GM19328 (cell line): ENCODE measurements at regions not wholly inside any gene's neighbourhood (a gene's known extent, or its start where the extent isn't known, plus 50 kb on each side); places are given as distances from the start of the nearest gene placed in this dataset.

Experiments
- ATAC-seq: cut with Tn5 transposase; IDR thresholded peaks from one replicate; pipeline ENCODE4 v1.9.1; 2021; ENCODE audit warnings: mild to moderate bottlenecking, moderate library complexity; ENCODE audit not compliant: unreplicated experiment

DNA sequence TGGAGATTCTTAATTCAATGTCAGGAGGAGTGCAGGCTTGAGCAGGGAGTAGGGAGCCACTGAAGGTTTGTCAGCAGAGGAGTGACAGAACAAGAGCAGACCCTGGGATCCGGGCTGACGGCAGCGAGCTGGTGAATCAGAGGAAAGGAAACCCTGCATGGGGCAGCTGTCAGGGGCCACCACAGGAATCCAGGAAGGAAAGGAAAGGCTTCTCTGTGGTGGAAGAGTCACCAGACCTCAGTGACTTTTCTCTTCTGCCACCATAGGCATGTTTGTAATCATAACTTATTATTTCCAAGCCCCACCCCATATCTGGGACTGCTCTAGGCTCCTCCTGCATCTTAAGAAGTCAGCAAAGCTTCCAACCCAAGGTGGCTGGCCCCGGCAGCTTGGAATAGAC is 150.9 kb downstream of the BCOR start:
- no peak for ATAC-seq

DNA sequence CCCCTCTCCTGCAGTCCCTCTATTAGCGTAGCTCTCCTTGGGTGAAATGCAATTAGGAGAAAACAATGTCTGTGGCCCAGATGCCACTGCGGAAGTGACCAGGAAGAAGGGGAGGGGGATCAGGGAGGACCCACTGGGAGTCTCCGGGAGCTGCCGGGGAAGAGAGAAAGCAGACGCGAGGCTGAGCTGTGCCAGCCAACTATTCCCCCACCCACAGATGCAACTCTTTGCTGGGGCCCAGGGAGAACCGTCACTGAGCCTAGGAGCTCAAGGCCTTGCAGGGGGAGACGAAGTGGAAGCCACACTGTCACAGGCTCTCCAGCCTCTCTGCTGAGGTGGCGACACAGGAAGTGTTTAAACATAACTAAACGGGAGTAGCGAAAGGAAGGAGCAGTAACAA is 149.2 kb downstream of the BCOR start:
- ATAC-seq = no peak

DNA sequence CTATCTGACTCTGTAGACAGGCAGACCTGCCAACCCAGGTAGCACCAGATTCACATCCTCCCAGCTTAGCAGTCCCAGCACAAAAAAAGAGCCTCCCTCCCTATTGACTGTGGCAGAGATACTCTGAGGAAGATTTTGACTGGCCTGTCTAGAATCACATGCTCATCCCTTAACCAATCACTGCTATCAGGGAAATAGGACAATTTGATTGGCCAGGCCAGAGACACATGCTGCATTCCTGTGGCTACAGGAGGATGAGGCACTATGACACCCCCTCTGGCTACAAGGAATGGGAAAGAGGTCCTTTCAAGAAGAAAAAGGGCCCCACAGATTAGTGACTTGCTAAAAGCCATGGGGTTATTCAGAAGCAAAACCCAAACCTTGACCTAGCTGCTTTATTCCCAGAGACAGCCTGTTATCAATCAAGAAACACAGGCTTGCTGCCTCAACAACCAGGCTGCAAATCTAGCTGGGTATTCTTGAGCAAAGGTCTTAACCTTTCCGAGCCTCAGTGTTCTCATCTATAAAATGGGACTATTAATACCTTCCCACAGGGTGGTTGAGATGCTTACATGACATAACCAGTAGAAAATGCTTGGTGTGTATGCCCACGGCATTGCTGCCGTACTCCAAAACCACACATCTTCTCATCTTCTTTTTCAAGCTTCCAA is 147.6 kb downstream of the BCOR start:
- no peak for ATAC-seq

DNA sequence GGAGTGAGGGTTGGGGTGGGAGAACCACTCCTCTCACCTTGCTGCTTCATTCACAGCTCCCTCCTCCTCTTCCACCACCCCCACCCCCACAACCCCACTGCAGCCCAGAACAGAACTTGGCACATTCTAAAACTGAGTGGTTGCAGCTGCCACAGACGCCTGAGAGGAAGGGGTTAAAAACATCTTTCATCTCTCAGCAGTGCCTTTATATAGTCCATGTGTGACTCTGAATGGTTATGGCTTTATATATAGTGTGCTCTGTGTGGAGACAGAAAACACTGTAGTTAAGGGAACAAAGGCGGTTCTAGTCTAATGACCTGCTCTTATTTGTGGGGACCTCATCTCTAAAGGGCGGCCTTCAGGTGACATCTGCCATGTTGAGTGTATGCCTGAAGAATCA is 144.8 kb downstream of the BCOR start:
- no peak for ATAC-seq

DNA sequence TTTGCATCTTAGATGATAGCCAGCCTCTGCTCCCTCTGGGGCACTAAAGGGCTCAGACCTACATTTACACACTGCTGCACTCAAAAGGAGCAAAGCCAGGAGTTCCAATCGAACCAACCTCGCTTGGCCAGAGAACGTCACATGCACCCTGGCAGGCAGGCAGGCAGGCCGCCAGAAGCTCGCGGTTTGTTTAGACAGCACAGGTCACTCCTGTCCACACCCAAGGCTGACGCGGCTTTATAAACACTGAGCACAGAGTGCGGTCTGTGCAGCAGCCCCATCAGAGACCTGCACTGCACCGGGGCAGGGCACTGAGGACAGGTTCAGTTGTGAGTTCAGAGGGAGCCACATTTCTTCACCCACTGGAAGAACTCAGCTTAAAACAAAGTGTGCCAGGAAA is 143.9 kb downstream of the BCOR start:
- ATAC-seq = no peak

DNA sequence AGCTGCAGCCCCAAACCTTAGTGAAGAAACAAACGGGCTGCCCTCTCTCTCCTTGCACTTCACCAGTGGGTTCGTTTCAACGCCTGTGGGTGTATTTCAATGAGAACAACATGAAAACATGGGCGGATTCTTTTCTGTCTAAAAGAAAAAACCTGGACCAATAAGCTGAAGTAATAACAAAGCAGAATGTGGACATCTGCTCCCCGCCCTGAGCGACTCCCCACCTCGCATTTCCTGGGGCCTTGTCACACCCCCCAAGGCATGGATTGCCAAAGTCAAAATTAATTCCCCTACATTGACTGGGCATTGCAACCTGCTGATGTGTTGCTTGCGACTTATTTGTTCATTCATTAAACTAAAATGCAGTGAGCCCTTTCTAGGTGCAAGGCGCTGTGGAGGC is 142.9 kb downstream of the BCOR start:
- no peak for ATAC-seq

DNA sequence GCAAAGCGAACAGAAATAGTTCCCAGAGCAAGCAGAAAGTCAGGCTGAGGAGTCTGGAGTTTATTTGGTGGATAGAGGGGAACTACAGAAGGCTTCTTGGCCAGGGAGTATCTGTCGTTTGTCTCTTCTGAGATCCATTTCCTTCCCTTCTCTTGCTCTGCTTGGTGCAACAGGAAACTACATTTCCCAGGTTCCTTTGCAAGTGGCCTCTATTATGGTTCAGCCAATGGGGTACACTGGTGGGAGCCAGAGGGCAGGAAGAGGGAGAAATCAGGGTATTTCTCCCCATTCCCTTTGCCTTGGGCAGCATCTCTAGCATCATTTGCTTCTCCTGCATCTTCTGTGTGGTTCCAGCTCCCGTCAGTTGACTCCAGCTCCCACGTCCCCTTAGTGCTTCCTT is 142.1 kb downstream of the BCOR start:
- no peak for ATAC-seq

DNA sequence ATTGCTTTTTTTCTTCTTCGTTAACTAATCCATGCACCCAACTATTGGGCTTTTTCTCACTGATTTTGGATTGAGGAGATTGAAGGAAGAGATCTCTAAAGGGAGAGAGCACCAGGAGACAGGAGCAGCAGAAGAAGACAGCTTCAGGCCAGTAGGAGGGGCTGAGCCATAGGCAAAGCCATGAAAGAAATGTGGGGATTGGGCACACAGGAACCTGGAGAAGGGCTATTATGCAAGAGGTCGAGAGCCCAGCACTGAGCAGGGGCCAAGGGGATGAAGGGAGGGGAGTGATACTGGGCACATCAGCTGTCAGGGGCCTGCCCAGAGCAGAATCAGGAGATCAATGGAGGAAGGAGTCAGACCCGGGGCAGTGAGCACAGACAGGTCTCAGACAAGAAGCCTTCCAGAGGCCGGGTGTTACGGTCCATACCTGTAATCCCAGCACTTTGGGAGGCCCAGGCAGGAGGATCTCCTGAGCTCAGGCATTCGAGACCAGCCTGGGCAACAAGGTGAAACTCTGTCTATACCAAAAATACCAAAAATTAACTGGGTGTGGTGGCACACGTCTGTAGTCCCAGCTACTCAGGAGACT is 140.9 kb downstream of the BCOR start:
- ATAC-seq = no peak

DNA sequence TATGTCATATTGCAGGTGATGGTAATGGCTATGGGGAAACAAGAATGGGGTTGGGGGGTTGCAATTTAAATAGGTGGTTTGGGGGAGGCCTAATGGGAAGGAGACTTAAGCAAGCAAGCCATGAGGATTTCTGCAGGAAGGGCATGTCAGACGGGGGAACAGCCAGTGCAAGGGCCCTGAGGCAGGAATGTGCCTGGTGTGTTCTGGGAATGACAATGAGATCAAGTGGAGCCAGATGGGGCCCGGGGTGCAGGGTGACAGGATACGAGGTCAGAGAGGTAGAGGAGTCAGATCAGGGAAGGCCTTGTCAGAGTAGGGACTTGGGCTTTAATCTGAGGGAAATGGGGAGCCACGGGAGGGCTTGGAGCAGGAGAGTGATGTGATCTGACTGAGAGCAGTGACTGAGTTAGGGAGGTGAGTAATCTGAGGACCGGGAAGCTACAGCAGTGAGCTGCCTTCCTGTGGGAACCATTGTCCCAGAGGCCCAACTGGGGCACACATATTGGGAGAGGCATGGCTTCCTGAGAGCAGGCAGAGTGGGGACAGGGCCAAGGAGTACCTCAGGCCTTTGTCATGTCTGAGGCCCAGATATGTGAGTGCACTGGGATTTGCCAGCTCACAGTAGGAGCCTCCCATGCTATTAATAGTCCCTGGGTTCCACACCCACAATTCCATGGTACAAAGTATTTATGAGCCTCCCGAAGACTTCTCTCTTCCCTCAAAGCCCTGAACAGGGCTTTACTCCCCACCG is 139.8 kb downstream of the BCOR start:
- no peak for ATAC-seq

DNA sequence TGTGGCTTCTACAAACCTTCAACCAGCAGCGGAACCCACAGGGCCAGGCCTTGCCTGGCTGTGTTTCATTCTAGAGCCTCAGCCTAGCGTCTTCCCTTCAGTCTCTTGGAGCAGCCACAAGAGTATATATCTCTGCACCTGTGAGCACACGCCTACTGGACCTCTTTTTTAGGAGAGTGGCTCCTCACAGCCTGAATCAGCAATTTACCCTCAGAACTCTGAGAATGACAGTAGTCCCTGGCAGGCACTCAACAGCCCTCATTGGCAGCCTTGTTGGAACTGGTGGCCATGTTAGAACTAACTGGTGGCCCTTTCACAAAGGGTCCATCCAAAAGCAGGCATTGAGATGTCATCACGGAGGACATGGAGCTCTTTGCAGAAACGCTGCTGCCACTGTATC is 138.9 kb downstream of the BCOR start:
- no peak for ATAC-seq

DNA sequence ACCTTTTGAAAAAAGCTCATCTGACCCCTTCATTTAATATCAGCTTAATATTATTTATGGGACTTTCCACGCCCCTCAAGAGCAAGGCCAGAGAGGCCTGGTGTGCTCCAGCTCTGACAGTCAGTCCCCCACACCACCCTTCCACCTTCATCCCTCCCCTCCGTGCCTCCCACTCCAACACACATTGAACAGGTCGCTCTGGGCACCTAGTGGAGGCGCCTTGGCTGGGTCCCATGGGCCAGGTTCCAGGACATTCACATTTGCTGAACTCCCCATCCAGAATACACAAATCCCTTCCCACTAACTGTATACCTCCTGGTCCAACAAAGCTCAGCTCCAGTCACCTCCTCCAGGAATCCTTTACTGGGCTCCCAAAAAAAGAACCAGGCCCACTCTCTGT is 137.5 kb downstream of the BCOR start:
- no peak for ATAC-seq

DNA sequence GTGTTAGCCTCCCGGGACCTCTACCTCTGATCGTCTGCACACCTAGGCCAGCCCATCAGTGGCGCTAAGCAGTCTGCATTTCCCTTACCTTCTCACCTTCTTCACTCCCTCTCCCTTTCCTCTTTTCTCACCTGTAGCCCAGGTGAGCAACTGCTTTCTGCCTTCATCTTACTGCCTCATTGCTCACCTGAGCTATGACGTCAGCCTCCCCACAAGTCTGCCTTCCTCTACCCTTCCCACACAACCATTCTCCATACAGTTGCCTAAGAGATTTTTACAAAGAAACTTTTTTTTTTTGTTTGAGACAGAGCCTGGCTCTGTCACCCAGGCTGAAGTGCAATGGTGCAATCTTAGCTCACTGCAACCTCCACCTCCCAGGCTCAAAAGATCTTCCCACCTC is 136.3 kb downstream of the BCOR start:
- ATAC-seq = no peak

DNA sequence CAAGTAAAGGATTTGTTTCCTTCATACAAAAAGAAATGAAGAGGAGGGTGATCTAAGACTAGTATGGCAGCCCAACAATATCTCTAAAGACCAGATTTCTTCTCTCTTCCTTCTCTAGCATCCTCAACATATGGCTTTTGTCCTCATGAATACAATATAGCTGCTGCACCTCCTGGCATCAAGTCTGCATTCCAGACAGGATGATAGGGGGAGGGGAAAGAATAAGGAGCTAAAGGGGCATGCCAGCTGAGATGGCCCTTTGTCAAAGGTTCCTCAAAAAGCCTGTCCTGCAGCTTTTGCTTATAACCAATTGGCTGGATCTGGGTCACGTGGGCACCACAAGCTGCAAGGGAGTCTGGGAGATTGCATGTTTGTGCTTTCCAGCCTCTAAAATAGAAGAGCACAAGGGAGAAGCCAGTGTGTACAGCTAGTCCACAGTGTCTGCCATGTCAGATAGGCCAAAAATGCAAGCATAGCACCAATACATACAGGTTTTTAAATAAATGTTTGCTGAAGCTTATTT is 132.6 kb downstream of the BCOR start:
- no peak for ATAC-seq

DNA sequence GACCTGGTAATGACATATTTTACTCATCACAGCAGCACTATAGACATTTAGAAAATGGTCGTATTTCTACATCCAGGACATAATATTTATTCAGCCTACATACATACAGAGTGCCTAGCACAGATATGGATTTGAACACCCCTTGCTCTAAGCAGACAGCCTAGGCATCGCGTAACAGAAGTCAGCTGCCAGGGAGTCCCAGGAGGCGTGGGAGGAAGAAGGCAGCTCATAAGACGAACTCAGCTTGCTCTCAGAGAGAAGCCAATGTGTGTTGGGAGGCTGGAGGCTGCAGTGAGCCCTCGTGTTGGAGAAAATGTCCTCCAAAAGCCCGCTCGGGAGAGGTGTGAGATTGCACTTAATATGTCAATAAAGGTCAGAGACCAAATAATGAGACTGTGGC is 131.6 kb downstream of the BCOR start:
- no peak for ATAC-seq

DNA sequence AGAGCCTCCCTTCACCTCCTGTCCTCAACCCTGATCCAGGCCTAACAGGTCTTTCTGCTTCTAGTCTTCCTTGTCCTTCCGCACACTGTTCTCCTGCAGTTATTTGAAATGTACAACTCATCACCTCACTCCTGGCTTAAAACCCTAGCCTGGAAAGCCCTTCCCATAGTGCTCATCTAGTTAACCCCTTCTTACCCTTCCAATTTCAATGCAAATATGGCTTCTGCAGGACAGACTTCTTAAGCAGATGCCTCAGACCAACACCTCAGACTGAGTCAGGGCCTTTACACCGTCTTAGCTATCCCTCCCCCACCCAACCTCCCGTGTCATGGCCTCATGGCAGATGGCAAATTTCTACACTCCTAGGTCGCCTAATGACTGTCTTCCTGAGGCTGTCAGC is 130.4 kb downstream of the BCOR start:
- ATAC-seq = no peak

DNA sequence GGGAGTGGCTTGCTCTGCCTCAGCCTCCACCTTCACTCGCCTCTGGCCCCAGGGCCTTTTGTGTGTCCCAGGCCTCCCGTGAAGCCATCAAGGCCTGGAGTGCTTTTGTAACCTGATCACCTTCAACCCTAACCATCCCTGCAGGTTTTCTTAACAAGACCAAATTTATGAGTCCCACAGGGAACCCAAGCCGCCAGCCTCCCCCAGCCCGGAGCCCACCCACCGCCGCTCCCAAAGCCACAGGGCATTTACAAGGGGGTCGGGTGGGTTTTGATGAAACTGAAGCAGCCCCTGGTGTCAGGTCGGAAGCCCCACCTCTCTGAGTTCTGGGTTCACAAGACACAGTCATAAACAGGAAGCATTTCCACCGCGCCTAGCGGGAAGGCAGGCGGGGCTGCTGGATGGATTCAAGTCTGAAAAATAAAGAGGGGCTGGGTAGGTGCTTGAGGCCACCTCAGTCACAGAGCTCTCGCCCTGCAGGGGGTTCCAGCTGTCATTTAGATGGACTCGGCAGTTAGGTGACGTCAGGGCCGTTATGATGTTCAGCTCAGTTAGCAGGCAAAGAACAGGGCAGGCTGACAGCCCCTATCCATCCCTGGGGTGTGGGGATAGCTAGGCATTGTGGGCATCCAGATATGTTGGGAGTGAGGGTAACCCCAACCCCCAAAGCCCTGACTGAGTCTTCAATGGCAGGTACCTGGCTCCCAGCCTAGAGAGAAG is 128.5 kb downstream of the BCOR start:
- ATAC-seq = no peak

DNA sequence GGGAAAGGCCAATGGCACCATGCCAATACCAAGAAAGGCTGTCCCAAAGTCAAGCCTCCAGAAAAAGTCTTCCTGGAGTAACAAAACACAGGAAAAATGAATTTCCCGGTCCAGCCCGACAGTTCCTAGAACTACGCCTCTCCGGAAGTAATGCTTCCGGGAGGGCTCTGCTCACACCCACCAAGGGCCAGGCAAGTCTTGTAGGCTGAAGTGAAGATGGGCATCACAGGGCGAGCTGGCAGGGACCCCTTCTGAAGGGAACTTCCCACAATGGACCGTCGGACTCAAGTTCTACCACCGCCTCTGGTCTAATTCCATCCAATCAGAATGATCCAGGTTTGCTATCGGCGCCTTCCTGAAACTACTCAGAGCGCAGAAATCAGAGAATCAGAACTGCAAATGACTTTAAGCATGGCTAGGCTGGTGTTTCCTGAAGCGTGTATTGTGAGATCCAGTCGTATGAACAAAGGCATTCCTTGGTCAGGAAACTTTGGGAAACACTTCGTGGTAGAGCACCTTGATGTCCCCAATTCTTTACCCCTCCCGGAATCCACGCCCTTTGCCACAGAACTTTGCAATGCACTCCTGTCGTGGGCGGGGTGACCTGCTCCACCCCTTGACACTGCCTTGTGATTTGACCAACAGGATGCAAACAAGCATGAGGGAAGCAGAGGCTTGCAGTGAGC is 127.8 kb downstream of the BCOR start:
- ATAC-seq = no peak

DNA sequence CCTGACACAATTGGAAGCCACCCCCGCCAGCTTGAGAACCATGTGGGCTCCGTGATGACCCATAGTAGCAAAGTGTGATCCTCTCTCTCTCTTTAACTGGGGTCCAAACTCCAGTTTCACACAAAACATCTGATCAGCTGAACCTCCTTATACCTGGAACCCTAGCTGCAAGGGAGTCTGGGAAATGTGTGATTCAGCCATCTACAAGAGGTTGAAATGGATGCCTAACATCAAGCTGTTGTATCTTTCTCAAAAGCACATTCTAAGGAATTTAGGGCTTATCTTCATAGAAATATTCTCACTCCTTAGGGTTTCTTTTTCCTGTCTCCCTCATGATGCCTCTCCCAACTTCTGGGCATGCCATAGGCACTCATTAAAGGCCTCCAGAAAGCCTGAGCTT is 126.0 kb downstream of the BCOR start:
- no peak for ATAC-seq

DNA sequence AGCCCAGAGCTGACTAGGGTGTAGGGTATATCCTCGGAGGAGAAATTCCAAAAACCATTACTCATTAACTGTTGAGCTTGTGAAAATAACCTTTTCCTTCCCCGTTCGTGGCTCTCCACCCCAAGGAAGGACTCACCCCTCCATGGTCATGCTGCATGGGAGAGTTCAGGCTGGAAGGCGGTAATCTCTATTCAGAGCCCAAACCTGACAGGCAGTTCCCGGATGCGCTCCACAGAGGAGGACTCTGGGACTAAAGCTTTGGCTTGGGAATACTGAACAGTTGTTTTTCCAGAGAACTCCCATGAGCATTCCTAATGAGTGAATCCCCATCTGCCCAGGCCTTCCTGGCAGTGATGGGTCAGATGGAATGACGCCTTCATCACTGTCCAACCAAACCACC is 125.4 kb downstream of the BCOR start:
- no peak for ATAC-seq

DNA sequence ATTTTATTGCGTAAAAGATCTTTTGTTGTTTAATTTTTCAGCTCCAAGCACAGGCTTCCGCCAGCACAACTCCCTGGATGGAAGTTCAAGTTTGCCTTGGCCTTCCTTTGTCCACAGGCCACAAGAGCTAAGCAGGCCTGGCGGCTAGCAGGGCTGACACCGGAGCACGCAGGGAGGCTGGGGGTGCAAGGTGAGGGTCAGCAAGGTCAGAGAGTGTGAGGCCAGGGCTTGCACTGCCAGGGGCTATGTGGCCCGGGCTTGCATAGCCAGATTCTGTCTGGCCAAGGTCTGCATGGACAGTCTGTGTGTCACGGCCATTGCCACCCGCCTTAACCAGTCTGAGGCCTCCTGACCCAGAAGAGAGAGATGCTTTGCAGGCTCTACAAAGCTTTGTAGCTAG is 123.9 kb downstream of the BCOR start:
- ATAC-seq = no peak

DNA sequence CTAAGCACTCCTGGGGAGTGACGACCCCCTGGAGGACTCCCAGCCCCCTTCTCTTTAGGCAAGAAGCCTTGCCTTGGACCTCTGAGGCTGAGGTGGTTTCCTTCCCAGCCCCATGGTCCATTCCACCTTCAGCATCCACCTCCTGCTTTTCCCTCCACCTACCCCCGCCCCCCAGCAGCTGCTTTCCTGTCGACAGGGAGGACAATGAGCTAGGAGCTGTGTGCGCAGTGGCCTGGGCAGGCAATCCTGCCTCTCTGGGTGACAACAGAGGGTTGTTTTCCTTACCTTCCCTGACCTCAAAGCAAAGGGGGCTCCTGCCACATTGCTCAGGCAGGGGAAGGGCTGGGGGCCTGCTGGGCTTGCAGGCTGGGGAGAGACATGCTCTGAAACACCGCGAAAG is 123.5 kb downstream of the BCOR start:
- ATAC-seq = no peak
